GM12892 (cell line): ENCODE measurements at regions not wholly inside any gene's neighbourhood (a gene's known extent, or its start where the extent isn't known, plus 50 kb on each side); places are given as distances from the start of the nearest gene placed in this dataset.
"Not testable (repeated sequence)": the region's sequence is repeated elsewhere in the genome, so short reads cannot be mapped to it uniquely, and the experiment has no call there.

Experiments used
- DNase-seq: peaks from one replicate; pipeline ENCODE4 v3.0.0; 2011; ENCODE audit not compliant: insufficient read length
- FAIRE-seq: peaks from 2 replicates; lab custom pipeline; 2011; peaks lifted over from hg19 to GRCh38; lab: Jason Lieb, UNC

DNA sequence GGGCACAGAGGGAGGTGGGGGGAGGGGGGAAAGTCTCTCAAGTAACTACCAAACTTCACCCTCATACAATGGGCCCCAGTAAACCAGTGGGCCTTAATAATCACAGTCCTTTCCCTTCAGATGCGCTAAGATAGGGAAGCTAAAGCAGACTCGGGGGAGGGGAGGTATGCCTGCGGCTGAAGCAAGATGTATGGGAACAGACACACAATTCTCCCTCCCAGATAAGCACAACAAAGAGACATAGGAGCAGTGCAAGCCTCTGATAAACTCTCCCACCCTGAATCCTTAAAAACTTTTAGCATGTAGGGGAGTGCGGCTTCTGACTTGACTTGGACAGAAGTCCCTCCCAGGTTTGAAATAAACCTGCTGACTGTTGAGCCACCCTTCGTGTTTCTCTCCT, 54.7 kb downstream of the PROP1 start:
- DNase-seq, FAIRE-seq: not testable (repeated sequence)

DNA sequence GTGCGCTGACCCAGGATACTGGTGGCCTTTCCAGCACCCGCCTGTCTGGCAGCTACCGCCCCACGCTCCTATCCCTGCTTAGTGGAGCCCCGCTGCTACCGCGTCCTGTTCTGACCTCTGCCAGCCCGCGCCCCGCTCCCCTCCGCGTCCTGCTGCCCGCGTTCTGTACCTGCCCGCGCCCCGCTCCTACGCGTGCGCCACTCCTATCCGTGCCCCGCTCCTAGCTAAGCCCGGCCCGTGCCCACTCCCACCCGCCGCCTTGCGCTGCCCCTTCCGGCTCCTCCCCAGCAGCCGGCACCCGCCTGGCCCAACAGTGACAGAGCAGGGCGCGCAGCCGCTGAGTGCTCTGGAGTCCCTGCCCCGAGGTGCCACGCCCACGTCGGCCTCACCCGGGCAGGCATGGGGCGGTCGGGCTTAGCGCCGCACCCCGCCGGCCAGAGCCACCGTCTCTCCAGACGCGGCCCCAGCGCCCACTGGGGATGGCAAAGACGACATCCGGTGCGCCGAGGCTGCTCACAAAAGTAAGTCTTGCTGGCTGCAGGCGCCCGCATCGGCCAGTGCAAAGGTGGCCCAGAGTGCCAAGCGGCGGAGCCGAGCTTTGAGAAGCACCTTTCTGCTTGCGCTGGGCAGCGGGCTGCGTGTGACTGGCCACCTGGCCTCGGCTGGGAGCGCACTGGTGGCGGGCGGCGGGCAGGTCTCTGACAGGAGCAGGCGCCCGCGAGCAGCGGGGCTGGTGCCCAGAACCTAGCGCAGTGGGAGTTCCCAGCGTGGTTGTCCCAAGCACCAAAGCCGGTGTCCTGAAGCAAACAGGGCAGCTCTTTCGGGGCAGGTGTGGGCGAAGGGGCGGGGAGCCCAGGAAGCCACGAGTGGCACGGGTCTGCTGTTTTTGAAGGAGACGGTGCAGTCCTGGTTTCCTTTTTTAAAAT, 56.5 kb downstream of the PROP1 start:
- FAIRE-seq, DNase-seq: not testable (repeated sequence)

- DNase-seq, FAIRE-seq: not testable (repeated sequence)
Observed at GRCh38 chr5:177938767-177939166, 57.3 kb downstream of the PROP1 start.

DNA sequence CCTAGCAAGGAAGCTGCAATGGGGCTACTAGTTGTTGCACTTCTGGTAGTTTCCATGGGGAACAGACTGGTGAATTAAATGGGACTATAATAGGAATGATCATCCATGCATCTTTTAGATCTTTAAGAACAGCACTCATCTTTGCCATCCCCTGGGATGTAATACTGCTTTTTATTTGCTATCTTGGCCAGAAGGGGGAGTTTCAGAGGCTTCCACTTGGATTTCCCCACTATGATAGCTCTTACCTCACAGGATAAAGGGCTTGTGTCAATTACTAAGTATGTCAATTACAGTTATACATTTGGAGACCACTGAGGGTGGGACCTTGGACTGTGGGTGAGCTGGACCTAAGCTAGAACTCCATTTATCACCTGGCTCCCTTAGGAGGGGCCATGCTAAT, 61.8 kb downstream of the PROP1 start:
- FAIRE-seq, DNase-seq: not testable (repeated sequence)

DNA sequence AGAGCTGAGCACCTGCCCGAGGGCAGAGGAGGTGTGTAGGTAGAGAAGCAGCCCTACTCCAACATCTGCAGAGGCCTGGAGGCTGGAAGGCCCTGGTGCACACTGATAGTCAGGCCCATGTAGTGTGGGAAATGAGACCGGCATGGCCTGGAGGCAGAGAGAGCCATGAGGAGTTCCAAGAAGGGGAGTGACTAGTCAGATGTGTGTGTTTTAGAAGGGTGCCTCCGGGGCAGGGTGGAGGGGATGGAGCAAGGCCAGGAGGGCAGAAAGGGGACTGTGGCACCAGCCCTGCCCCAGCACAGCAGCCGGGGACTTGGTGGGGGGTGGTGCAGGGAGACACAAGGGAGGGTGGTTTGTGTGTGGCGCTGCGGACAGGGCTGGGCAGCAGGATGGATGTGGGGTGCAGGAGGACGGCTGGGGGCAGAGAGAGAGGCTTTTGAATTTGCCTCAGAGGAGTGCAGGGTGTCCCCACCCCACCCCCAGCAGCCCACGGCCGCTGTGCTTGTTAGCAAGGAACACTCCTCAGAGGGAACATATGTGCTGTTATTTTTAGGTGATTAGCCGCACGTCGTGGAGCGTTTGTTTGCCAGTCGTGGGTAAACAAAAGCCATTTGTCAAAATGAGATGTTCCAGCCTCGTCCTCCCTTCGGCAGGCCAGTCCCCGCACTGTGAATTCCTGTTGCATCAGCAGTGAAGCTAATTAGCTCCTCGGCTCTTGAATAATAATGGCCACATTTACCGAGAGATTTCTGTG, 65.6 kb downstream of the PROP1 start:
- not testable (repeated sequence) for DNase-seq, FAIRE-seq

- not testable (repeated sequence) for DNase-seq, FAIRE-seq
Observed at GRCh38 chr5:177929618-177930017, 66.4 kb downstream of the PROP1 start.

DNA sequence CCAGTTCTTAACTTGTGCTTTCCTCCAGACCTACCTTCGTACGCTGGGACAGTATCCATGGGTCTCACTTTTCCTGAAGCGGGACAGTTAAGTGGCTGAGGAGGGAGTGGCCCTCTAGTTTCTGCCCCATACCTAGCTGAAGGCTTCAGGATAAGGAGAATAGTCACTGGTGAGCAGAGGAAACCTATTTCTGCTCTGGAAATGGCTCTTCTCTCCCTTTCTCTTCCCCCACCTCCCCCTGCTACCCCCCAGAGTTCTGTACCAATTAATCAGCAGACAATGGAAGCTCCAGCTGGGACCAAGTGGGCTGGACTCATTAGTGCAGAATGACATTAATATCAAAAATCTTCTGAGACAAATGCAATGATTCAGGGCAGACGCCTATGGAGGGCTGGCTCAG, 68.5 kb downstream of the PROP1 start:
- DNase-seq, FAIRE-seq: not testable (repeated sequence)

DNA sequence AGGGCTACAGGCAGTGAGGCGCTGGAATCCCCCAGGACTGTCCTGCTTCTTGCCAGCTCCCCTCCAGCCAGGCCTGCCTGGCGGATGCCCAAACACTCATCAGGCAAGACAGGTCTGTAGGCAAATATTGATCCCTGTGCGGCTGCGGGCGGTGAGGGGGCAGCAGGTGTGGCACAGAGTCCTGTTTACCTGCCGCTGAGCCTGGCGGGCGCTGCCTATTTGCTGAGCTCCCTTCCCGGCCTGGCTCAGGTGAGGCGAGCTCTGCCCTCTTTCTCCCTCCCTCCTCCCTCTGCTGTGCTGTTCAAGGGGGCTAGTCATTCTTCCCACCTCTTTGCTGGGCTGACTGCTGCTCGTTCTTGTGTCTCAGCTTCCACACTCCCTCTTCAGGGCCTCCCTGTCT, 71.5 kb downstream of the PROP1 start:
- not testable (repeated sequence) for DNase-seq

DNA sequence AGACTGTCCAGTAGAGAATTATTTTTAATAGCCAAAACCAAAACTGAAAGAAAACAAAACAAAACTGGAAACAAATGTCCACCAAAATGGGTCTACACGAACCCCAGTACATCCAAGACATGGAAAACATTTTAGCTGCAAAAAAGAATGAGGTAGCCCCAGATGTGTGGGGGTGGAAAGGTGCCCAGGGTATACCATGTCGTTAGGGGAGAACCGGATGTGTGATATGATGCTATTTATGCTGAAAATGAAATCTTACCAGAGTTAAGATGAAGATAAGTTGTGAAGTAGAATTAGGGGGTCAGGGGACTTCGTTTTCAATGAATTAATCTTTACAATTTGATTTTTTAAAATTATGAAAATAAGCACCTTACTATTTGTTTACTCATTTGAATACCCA, 72.2 kb downstream of the PROP1 start:
- not testable (repeated sequence) for FAIRE-seq, DNase-seq

More for the DNA sequence above, 71.5 kb downstream of the PROP1 start:
- not testable (repeated sequence) for FAIRE-seq

GRCh38 chr5:177923189-177923588, 72.9 kb downstream of the PROP1 start:
- DNase-seq, FAIRE-seq: not testable (repeated sequence)

- not testable (repeated sequence) for FAIRE-seq, DNase-seq
Observed at GRCh38 chr5:177909261-177909660, 86.8 kb downstream of the PROP1 start.

- FAIRE-seq, DNase-seq: not testable (repeated sequence)
Observed at GRCh38 chr5:177902806-177903205, 93.2 kb downstream of the PROP1 start.

DNA sequence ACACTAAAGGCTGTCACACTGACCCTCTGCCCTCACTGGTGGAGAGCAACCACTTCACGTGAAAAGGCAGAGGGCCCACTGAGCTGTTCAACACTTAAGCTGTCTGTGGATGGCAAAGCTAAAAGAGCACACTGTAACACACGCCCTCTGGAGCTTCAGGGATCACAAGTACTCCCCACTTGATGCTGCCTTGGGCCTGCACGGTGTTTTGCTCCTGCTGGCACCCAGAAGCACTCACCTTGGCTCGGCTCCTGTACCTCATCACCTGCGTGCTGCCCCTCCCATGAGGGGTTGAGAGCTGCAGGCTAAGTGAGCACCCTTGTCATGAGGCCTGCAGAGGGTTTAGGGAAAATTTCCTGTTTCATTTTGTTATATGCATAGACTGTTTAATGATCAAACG, 96.0 kb downstream of the PROP1 start:
- not testable (repeated sequence) for FAIRE-seq, DNase-seq

GRCh38 chr5:177894681-177895453, 101.2 kb downstream of the PROP1 start:
- not testable (repeated sequence) for DNase-seq, FAIRE-seq

DNA sequence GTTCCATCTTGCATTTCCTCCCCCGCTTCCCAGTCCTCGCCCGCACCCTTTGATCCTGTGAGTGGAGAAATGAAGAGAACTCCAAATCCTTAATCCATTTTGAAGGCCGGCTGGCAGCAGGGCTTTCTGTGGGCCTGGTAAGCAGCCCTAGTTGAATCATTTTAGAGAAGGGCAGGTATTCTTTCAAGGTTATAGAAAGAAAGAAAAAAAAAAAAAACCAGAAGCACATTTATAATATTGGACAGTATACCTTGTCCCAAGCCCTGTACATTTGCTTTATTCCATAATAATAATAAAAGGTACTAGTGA, 103.7 kb downstream of the PROP1 start:
- DNase-seq, FAIRE-seq: not testable (repeated sequence)

GRCh38 chr5:177891547-177892356, 104.3 kb downstream of the PROP1 start:
- peak; percentile 97 for FAIRE-seq

DNA sequence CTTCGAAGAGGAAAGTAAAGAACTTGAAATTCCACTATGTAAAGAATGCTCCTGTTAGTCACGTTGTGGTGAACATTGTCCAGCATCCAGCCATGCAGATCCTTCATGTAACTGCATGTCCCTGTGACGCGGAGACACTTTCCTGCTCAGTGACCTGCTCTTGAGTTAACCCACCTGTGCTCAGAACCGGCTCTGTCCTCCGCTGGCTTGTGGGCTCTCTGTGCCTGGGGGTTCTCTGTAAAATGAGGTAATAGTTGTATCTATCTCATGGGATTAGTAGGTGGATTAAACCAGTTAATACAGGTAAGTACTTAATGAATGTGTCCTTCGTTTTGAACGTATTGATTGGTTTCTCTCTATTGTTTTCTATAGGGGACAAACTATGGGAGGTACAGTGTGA, 100.6 kb upstream of the FAM153A start:
- FAIRE-seq, DNase-seq: not testable (repeated sequence)

More at GRCh38 chr5:177891547-177892356, 104.3 kb downstream of the PROP1 start:
- DNase-seq: not testable (repeated sequence)

DNA sequence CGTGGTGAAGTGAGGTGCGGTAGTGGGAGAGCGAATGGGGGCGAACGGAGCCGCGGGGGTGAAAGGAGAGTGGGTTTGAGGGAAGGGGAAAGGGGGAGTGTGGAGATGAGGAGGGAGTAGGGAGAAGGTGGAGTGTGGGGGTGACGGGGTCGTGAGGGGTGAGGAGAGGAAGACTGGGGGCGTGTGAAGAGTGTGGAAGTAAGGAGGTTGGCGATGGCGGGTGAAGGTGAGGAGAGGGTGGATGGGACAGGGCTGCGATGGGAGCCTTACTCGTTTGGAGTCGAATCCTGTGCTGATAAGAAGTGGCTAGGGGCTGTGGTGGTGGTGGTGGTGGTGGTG, 93.2 kb upstream of the FAM153A start:
- DNase-seq, FAIRE-seq: not testable (repeated sequence)
